DOHH2 (cell line): ENCODE measurements at regions not wholly inside any gene's neighbourhood (a gene's known extent, or its start where the extent isn't known, plus 50 kb on each side); places are given as distances from the start of the nearest gene placed in this dataset.

Source experiments
- H3F3A ChIP-seq: fragments of 200-600 bp; sonication (generic), shearing (Covaris generic); 2 replicates; pipeline ENCODE4 v1.6.0; 2016; ENCODE audit warnings: antibody characterized with exemption, mild to moderate bottlenecking; ENCODE audit not compliant: control insufficient read depth, insufficient read depth
- H3K27ac ChIP-seq: fragments of 200-600 bp; sonication (generic); 2 replicates; pipeline ENCODE4 v1.5.1; 2014; ENCODE audit warnings: low read depth, mild to moderate bottlenecking, low read length, moderate library complexity
- H3K27me3 ChIP-seq: fragments of 200-600 bp; sonication (generic); 2 replicates; pipeline ENCODE4 v1.6.1; 2014; ENCODE audit warnings: mild to moderate bottlenecking, low read length, mixed read lengths; ENCODE audit not compliant: control insufficient read depth
- H3K36me3 ChIP-seq: fragments of 200-600 bp; sonication (generic); 2 replicates; pipeline ENCODE4 v1.6.1; 2014; ENCODE audit warnings: mild to moderate bottlenecking, low read length, moderate library complexity, mixed read lengths; ENCODE audit not compliant: control insufficient read depth
- H3K4me1 ChIP-seq: fragments of 200-600 bp; sonication (generic); 2 replicates; pipeline ENCODE4 v1.6.1; 2014; ENCODE audit warnings: mild to moderate bottlenecking, low read length, mixed read lengths; ENCODE audit not compliant: control insufficient read depth
- H3K4me2 ChIP-seq: fragments of 200-600 bp; sonication (generic); 2 replicates; pipeline ENCODE4 v1.6.0; 2014; ENCODE audit warnings: mild to moderate bottlenecking, low read length, moderate library complexity
- H3K4me3 ChIP-seq: fragments of 200-600 bp; sonication (generic); 2 replicates; pipeline ENCODE4 v1.5.1; 2014; ENCODE audit warnings: mild to moderate bottlenecking, low read length, mixed read lengths
- H3K79me2 ChIP-seq: fragments of 200-600 bp; sonication (generic); 2 replicates; pipeline ENCODE4 v1.6.1; 2014; ENCODE audit warnings: mild to moderate bottlenecking, low read length, mixed read lengths; ENCODE audit not compliant: control insufficient read depth
- H3K9me2 ChIP-seq: fragments of 200-600 bp; sonication (generic); replicated peaks from 2 replicates; pipeline ENCODE4 v1.6.1; 2014; ENCODE audit warnings: mild to moderate bottlenecking, low read length, mixed read lengths; ENCODE audit not compliant: control insufficient read depth
- H3K9me3 ChIP-seq: fragments of 200-600 bp; sonication (generic); 2 replicates; pipeline ENCODE4 v1.6.1; 2014; ENCODE audit warnings: antibody characterized with exemption, low read length, mixed read lengths; ENCODE audit not compliant: control insufficient read depth, insufficient read depth
- H4K20me1 ChIP-seq: fragments of 200-600 bp; sonication (generic); 2 replicates; pipeline ENCODE4 v1.6.0; 2014; ENCODE audit warnings: low read depth, mild to moderate bottlenecking, antibody characterized with exemption, low read length, moderate library complexity; ENCODE audit not compliant: control insufficient read depth, insufficient read depth
- CTCF ChIP-seq: fragments of 200-600 bp; sonication (generic); IDR thresholded peaks from one replicate; pipeline ENCODE4 v1.5.1; 2014; ENCODE audit warnings: antibody characterized with exemption, mild to moderate bottlenecking, low read depth, low read length; ENCODE audit not compliant: poor library complexity, severe bottlenecking
- EZH2phosphoT487 ChIP-seq: fragments of 200-600 bp; sonication (generic); IDR thresholded peaks from 2 replicates; pipeline ENCODE4 v1.6.1; 2017; ENCODE audit warnings: borderline replicate concordance, mild to moderate bottlenecking, antibody characterized with exemption, low read length, moderate library complexity, mixed read lengths

GRCh38 chr2:176768185-176768584 is 444.4 kb upstream of the HNRNPA3 start:
- H3K4me3 ChIP-seq: no peak overlapping the region
- H3K9me3 ChIP-seq: no peaks in the 10 kb centered on the region
- H3K27me3 ChIP-seq: peaks cover 15% of the 10 kb centered on the region; the same call in 1 of the 2 replicates
- H3K36me3 ChIP-seq: no peaks in the 10 kb centered on the region
- no peaks in the 10 kb centered on the region for H3F3A ChIP-seq
- no peaks in the 10 kb centered on the region for H4K20me1 ChIP-seq
- no peaks in the 10 kb centered on the region for H3K79me2 ChIP-seq
- H3K4me1 ChIP-seq: peaks cover 20% of the 10 kb centered on the region
- H3K27ac ChIP-seq: no peak overlapping the region
- no peaks in the 10 kb centered on the region for H3K9me2 ChIP-seq
- no peak for TF ChIP-seq CTCF
- no peak for TF ChIP-seq EZH2phosphoT487
- no peak overlapping the region for H3K4me2 ChIP-seq

- Histone ChIP-seq H3K4me2 (no peak overlapping the region), H3K27me3 (peaks cover 9% of the 10 kb centered on the region; the same call in 1 of the 2 replicates), H3K4me1 (peaks cover 20% of the 10 kb centered on the region)
Observed at GRCh38 chr2:176769021-176769420, 443.6 kb upstream of the HNRNPA3 start.

GRCh38 chr2:176769499-176770370 is 442.9 kb upstream of the HNRNPA3 start:
- Histone ChIP-seq H3K4me2 (no peak overlapping the region), H3F3A (no peaks in the 10 kb centered on the region), H3K9me3 (no peaks in the 10 kb centered on the region), H3K9me2 (no peaks in the 10 kb centered on the region), H3K79me2 (no peaks in the 10 kb centered on the region), H3K36me3 (no peaks in the 10 kb centered on the region), H3K27me3 (peaks cover 2% of the 10 kb centered on the region; the same call in 1 of the 2 replicates), H3K27ac (no peak overlapping the region), H3K4me3 (no peak overlapping the region), H4K20me1 (no peaks in the 10 kb centered on the region), H3K4me1 (peaks cover 20% of the 10 kb centered on the region)
- TF ChIP-seq EZH2phosphoT487 (no peak), CTCF (no peak)

More at GRCh38 chr2:176769021-176769420, 443.6 kb upstream of the HNRNPA3 start:
- Histone ChIP-seq H3F3A (no peaks in the 10 kb centered on the region), H3K79me2 (no peaks in the 10 kb centered on the region), H3K27ac (no peak overlapping the region), H3K4me3 (no peak overlapping the region), H3K9me3 (no peaks in the 10 kb centered on the region), H4K20me1 (no peaks in the 10 kb centered on the region), H3K9me2 (no peaks in the 10 kb centered on the region), H3K36me3 (no peaks in the 10 kb centered on the region)
- TF ChIP-seq EZH2phosphoT487: no peak
- no peak for TF ChIP-seq CTCF
